K562 (cell line): ENCODE measurements at regions not wholly inside any gene's neighbourhood (a gene's known extent, or its start where the extent isn't known, plus 50 kb on each side); places are given as distances from the start of the nearest gene placed in this dataset.

Experiments
- ARHGAP35 ChIP-seq: fragments of 450-650 bp; IDR thresholded peaks from 2 replicates; pipeline ENCODE4 v1.6.1; 2018; ENCODE audit not compliant: partially characterized antibody
- CHD7 ChIP-seq: fragments of 200-600 bp; sonication (generic); IDR thresholded peaks from one replicate; pipeline ENCODE4 v1.6.1; 2012; ENCODE audit warnings: mild to moderate bottlenecking, low read depth, low read length, inconsistent platforms
- CREB1 ChIP-seq, 2 experiments: sonication (generic) in 1 of 2; formaldehyde crosslinking in 1 of 2; IDR thresholded peaks; 2 replicates each; pipeline versions ENCODE4 v1.6.1 to v1.8.0; 2012 to 2022; ENCODE audit warnings: inconsistent platforms in 1 of 2, mild to moderate bottlenecking in 1 of 2, missing genetic modification reagents in 1 of 2, moderate library complexity in 1 of 2
- ILK ChIP-seq: fragments of 450-650 bp; IDR thresholded peaks from 2 replicates; pipeline ENCODE4 v1.6.1; 2016; ENCODE audit warnings: missing genetic modification characterization, low read depth, mild to moderate bottlenecking, missing compliant biosample characterization, moderate library complexity, borderline replicate concordance
- KLF10 ChIP-seq: fragments of 250-450 bp; sonication (Bioruptor Pico); IDR thresholded peaks from 2 replicates; pipeline ENCODE4 v1.6.1; 2021; ENCODE audit warnings: matching md5 sums
- KLF6 ChIP-seq: fragments of 250-450 bp; sonication (Bioruptor Pico); IDR thresholded peaks from 2 replicates; pipeline ENCODE4 v1.4.0; 2020; ENCODE audit warnings: mild to moderate bottlenecking, moderate library complexity, borderline replicate concordance
- MIER1 ChIP-seq: fragments of 450-650 bp; IDR thresholded peaks from 2 replicates; pipeline ENCODE4 v1.6.1; 2016; ENCODE audit warnings: antibody characterized with exemption, mild to moderate bottlenecking, low read depth
- PPARD ChIP-seq: fragments of 250-450 bp; sonication (Bioruptor Pico); IDR thresholded peaks from 2 replicates; pipeline ENCODE4 v1.8.0; 2022; ENCODE audit warnings: inconsistent platforms, mild to moderate bottlenecking, moderate library complexity
- RFX5 ChIP-seq: IDR thresholded peaks from 2 replicates; pipeline ENCODE4 v1.6.1; 2011; ENCODE audit warnings: low read depth, mild to moderate bottlenecking, improper control_type of control experiment, low read length
- SMAD1 ChIP-seq: fragments of 150-350 bp; IDR thresholded peaks from 2 replicates; pipeline ENCODE4 v1.6.1; 2014; ENCODE audit warnings: low read length, low read depth; ENCODE audit not compliant: partially characterized antibody
- SMARCE1 ChIP-seq: fragments of 450-650 bp; IDR thresholded peaks from 2 replicates; pipeline ENCODE4 v1.7.1; 2016; ENCODE audit warnings: mild to moderate bottlenecking
- SRSF9 ChIP-seq: fragments of 200-400 bp; formaldehyde crosslinking; IDR thresholded peaks from 2 replicates; pipeline ENCODE4 v1.6.1; 2017; ENCODE audit warnings: low read depth, low read length, borderline replicate concordance
- STAT5A ChIP-seq: IDR thresholded peaks from 2 replicates; pipeline ENCODE4 v1.6.1; 2012; ENCODE audit warnings: low read length, inconsistent platforms, borderline replicate concordance
- TCFL5 ChIP-seq: fragments of 250-450 bp; sonication (Bioruptor Pico); conservative IDR thresholded peaks from 2 replicates; pipeline ENCODE4 v1.6.1; 2021; ENCODE audit warnings: mild to moderate bottlenecking, moderate library complexity, matching md5 sums
- TFAP4 ChIP-seq: sonication (generic); formaldehyde crosslinking; IDR thresholded peaks from 2 replicates; pipeline ENCODE4 v1.8.0; 2022; ENCODE audit warnings: missing genetic modification reagents, mild to moderate bottlenecking, moderate library complexity, borderline replicate concordance
- ZNF79 ChIP-seq: fragments of 250-450 bp; sonication (Bioruptor Pico); IDR thresholded peaks from 2 replicates; pipeline ENCODE4 v1.4.0; 2020; ENCODE audit warnings: low read depth, mild to moderate bottlenecking, moderate library complexity

GRCh38 chr4:80124246-80125211 lies 51.5 kb upstream of the ANTXR2 start (continued):
- no peak for TF ChIP-seq KLF10 (CRISPR knock-in tag)
- no peak for TF ChIP-seq TCFL5 (CRISPR knock-in tag)
- no peak for TF ChIP-seq ZNF79 (CRISPR knock-in tag)
- TF ChIP-seq MIER1: 0 out of 2 replicates have a peak, but pooled peaks have one; percentile 41
- no peak for TF ChIP-seq CREB1 (IDR thresholded peaks at IDR 0.05)
- TF ChIP-seq CREB1 (CRISPR knock-in tag; IDR thresholded peaks at IDR 0.05): no peak
- no peak for TF ChIP-seq RFX5
- no peak for TF ChIP-seq TFAP4
- no peak for TF ChIP-seq SMARCE1
- TF ChIP-seq STAT5A: no peak
- no peak for TF ChIP-seq SMAD1
- TF ChIP-seq SRSF9: no peak
- no peak for TF ChIP-seq KLF6 (CRISPR knock-in tag)
- TF ChIP-seq PPARD (CRISPR knock-in tag): no peak
- no peak for TF ChIP-seq ILK
- TF ChIP-seq CHD7: no peak
- peak; percentile 49 for TF ChIP-seq ARHGAP35
